ENCODE measurements at regions not wholly inside any gene's neighbourhood (a gene's known extent, or its start where the extent isn't known, plus 50 kb on each side); places are given as distances from the start of the nearest gene placed in this dataset.
"Not testable (repeated sequence)": the region's sequence is repeated elsewhere in the genome, so short reads cannot be mapped to it uniquely, and the experiment has no call there.

DNA sequence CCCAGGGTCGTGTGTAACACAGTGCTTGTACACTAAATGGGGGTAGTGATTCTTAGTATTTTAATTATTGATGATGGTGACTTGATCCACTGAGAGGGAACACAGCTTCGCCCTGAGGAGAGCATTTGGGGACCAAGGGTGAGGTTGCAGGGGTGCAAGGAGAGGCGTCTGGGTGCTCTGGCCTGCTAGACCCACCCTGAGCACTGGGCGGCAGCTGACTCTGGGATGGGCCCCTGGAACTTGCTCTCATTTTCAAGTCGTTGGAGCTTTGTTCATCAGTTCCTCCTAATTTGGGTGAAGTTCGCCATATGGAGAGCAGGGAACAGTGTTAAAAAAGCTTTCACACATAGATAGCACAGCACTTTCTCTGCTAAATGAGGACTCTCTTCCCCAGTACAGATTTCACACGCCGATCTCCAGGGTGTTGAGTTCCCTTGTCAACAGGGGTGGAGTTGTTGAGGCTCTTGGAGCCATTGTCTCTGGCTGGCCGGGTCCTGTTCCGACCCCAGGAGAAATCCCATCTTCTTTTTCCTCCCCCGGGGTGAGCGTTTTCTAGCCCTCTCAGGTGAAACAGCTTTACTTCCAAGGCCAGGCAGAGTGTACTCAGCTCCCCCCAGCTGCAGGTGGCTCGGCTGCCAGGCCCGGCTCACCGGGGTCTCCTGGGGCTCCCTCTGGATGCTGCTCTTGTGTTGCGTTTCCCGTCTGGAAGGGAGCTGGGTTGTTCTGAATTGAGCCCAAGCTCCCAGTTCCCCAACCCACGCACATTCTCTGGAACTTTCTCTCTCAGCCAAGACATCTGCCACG lies 367.4 kb downstream of the RPS6KC1 start:
- no peak for DNase-seq

DNA sequence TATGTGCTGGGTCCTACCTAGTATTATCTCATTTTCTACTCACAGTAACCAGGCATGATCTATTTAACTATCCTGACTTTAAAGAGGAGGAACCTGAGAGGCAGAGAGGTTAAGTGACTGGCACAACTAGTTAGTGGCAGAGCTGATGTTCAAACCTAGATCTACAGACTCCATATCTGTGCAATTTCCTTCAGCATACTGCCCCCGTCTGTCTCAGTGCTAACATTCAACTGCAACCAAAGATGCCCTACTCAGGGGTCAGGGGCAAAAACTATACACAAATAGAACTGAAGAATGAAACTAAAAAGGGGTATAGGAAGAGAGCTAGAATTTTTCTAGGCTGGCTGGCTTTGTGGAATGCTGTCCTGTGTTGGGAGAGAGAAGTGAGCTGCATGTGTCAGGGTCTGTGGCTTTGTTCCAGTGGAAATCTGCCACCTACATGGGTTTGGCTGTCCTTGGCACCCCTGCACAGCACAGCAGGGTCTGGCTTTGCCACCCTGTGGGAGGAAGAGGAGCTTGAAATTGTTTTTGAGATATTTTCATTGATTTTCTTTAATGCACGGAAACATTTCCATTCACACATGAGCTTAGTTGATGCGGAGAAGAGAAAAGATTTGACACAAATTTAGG lies 368.5 kb downstream of the RPS6KC1 start:
- no peak for DNase-seq

DNA sequence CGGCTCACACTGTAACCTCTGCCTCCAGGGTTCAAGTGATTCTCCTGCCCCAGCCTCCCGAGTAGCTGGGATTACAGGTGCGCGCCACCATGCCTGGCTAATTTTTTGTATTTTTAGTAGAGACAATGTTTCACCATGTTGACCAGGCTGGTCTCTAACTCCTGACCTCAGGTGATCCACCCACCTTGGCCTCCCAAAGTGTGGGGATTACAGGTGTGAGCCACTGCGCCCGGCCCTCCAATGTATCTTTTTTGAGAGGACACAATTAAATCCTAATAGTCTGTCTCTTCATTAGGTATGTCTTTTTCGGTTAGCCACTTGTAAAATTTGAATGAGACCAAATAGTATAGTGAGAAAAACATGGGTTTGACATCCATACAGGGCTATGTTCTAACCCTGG lies 370.1 kb downstream of the RPS6KC1 start:
- DNase-seq = not testable (repeated sequence)

DNA sequence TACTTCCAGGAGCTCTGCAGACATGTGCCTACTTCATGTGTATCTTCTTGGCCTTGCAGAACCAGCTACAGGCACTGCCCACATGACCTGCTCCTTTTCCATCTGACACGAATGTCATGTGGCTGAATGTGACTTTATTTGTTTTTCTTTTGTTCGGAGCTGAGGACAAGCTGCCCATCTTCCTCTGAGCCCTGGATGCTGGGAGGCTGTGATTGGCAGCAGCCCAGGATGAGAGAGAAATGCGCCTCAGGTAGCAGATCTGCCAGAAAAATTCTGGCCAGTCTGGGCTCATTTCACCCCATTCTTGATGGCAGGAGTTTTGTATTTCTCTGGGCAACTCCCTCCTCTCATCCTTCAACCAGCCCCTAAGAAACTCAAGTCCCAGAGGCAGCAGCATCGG lies 372.0 kb downstream of the RPS6KC1 start:
- DNase-seq = no peak

DNA sequence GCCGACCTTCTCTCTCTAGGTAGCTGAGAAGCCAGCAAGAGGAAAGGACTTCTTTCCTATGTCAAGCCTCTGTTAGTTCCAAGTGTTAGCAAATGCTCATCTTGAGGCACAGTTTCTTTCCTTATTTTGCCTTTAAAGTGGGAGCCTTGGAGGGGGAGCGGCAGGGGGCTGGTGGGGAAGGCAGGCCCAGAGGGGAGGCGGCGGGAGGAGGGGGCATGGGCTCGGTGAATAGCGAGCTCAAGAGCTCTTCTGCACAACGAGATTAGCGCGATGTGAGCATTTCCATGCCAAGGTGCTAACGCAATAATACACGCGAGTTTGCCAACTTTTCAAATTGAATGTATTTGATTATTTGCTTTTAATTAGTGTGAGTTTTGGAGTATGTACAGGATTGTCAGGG lies 372.6 kb downstream of the RPS6KC1 start:
- DNase-seq = no peak

DNA sequence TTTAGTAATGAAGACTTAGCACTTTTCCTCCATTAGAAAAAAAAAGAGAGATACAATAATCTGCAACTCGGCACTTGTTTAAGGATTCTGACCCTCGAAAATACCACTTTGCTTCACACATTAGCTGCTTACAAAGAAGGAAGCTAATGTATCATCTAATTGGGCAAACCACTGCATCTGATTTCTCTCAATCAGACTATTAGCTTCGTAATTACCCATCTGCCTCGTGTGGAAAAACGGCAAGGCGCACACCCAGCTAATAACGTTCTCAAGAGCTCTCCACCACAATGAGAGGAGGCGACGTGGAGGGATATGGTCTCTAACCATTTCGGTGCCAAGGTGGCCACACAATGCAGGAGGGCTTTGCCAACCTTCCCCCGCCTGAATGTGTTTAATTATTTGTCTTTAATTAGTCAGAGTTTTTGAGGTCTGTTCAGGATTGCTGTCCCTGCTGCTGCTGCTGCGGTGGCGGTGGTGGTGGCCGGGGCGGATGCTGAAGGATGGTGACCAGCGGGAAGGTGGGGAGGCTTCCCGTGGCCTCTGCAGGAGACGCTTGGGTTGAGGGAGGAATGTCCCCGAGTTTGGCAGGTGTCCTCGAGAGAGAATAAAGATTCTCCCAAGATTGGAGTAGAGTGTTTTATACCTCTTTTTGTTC lies 374.5 kb downstream of the RPS6KC1 start:
- DNase-seq = no peak

DNA sequence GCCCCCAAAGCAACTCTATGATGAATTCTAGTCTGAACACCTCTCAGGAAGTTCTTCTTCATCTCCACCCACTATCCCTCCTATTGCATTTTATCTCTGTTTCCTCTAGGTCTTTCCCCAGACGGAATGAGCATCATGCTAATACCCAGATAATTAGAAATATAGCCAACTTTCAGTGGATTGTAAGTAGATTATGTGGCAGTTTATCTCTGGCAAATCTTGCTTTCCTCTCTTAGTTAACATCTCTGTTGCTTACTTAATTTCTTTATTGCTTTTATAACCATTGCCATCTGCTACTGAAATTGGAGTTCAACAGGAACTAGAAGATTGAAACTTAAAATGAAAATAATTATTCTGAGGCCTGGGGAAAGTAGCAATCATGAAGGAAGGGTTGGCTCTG lies 378.6 kb downstream of the RPS6KC1 start:
- no peak for DNase-seq

DNA sequence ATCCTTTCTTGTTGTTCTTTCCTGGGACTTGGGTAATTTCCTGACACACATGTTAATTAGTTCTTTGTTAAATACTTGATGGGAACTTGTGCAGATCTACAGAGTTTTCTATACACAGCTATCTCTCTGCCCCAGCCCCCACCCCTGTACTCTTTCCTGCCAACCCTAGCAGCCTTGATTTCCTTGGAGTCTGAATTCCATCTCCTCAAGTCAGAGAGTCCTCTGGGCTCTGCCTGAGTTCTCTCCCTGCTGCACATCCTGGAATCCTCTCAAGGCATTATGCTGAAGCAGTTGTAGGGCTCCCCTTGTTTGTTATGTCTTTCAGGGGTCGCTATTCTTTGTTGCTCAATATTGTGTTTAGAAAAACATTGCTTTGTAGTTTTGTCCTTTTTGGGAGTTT lies 384.7 kb downstream of the RPS6KC1 start:
- DNase-seq = no peak

DNA sequence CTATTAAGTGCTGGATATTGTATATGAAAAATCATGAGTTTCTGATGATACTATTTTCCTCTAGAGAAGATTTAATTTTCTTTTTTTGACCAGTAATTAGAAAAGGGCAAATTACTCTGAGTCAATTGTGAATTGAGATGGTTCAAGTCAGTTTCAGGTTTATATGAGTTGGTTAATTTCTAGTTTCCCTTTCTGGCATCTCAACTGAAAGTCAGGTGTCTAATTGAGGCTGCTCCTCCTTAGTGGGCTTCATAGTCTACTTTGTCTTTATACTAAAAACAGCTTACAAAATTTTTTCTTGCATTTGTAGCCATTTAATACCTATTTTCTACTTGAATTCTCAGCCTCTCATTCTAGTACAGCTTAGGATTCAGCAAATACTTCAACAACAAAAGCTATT lies 387.3 kb downstream of the RPS6KC1 start:
- no peak for DNase-seq

DNA sequence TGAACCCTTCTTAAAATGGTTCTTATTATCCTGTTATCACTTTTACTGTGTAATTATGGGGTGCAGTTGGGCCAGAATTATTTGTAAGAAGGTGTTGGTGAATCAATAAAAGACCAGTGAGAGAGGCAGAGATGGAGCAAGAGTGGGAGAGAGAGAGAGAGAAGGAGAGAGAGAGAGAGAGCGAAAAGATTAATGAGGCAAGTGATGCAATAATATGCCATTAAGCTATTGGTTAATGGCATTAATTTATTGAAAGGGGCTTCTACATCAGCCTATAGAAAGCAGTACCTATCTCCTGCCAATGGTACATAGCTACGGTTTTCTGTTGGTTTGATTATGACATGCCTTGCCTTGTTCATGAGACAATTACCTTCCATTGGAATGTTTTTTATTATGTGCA lies 388.7 kb downstream of the RPS6KC1 start:
- no peak for DNase-seq

DNA sequence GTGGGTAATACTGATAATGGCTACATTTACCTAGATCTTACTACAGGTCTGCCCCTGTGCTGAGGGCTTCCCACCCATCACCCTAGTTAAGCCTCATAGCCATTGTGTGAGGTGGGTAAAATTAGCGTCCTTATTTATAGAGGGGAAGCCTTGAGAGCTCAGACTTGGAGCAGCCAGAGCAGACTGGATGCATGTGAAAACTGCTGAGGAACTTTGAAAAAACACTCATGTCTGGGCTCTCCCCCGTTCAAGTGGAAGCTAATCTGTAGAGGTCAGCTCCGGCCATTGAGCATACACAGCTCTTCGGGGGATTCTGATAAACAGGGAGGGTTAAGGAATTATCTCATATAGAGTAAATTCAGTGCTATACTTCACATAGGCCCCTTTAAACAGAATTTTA lies 389.7 kb downstream of the RPS6KC1 start:
- DNase-seq = no peak

DNA sequence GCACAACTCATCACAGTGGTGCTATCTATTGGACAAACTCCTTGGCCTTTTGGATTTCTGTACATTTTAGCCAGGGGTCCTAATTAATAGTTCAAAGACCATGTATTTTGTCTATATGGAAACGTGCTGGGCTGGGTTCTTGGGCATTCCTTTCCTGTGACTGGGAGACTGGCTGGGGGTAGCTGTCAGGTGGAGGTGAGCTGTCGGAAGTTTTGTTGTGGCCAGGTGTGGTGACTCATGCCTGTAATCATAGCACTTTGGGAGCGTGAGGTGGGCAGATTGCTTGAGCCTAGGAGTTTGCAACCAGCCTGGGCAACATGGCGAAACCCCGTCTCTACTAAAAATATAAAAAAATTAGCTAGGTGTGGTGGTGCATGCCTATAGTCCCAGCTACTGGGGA lies 392.4 kb downstream of the RPS6KC1 start:
- no peak for DNase-seq

DNA sequence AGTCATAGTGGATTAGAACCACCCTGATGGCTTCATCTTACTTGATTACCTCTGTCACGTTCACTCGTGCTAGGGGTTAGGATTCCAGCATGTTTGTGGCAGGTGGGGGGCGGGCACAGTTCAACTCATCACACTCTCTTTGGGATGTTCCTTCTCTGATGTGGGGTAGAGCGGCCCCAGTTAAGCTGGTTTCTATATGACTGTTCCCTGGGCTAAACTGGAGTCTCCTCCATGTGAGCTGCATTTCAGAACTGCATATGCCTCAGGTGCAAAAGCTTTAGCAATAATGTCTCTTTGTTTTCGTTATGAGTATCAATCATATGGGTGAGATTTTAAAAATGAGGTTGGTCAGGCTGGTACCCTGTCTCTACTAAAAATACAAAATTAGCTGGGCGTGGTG lies 393.2 kb downstream of the RPS6KC1 start:
- no peak for DNase-seq

DNA sequence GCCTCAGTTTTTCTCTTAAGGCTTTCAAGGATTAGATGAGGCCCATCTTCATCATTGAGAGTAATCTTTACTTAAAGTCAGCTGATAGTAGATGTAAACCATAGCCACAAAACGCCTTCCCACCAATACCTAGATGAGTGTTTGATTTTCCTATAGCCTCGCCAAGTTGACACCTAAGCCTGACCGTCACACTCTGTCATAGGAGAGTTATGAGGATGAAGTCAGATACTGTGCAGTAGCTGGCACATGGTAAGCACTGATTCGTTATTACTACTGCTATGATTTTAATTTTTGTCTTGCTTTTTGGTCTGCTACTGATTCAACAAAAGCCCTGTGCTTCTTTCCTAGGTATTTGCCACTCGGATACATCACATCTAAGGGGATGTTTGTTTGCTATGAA lies 395.5 kb downstream of the RPS6KC1 start:
- DNase-seq = no peak

DNA sequence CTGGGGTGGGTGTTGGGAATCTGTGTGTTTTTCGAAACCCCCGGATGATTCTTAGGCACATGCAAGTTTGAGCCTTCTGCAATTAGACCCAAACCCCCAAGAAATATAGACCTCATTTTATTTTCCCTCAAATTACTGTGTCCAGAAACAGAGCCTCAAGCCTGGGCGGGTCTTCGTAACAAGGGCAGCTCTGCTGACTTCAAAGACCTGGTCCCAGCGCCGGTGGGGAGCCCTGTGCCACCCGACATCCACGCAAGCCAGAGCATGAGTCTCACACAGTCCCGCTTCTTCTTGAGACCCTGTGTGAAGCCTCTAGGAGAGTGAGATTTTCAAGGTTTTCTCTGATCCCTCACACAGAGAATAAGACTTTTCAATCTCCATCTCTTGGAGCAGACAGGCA lies 397.3 kb downstream of the RPS6KC1 start:
- DNase-seq = no peak

DNA sequence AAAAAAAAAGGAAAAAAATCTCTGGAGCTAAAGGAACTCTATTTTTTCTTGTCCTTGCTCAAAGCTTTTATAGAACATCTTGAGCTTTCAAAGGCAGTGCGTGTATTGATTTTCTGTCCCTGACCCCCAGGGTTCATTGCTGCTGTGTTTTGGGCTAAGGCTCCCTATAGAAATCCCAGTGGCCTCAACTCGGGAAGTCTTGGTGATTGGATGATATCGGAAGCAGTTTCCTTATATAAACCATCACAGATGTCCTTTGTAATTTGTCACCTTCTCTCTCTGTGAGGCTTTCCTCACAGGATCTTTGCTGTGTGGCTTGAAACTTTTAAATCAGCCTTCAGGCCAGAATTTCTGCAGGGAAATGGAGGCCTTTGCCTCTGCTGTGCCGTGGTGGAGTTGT lies 397.7 kb downstream of the RPS6KC1 start:
- no peak for DNase-seq

DNA sequence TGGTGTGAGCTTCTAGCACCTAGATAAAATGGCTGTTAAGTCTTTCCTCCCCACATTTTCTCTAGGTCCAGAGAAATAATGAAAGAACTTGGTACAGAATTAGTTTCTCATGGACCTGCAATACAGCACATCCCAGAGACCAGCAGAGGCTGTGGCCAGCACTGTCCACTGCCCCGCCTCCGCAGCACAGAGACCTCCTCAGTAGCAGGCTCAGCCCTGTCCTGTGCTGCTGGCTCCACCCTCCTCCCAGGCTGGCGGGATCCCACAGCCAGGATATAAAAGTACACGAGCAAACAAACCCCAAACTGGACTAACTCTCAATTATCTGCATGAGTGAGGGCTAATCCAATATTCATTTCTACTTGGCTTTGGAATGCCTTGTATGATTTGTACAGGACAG lies 401.5 kb downstream of the RPS6KC1 start:
- DNase-seq = no peak

DNA sequence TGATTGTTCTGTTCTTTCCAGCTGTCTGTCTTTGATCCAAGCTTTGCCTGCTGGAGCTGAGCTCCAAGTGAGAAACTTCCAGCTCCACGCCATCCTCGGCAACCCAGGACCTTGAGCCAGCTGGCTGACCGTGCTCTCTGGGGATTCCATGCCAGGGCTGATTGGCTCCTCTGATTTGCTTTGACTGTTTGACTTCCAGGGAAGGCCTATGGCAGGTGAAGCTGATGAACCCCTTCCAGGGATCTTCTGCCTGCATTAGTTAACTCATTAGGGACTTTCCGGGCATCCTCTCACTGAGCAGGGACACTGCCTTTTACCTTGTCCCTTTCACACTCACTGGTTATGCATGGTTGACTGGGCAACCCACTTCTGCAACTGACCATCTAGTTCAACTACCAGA lies 406.1 kb downstream of the RPS6KC1 start:
- no peak for DNase-seq

DNA sequence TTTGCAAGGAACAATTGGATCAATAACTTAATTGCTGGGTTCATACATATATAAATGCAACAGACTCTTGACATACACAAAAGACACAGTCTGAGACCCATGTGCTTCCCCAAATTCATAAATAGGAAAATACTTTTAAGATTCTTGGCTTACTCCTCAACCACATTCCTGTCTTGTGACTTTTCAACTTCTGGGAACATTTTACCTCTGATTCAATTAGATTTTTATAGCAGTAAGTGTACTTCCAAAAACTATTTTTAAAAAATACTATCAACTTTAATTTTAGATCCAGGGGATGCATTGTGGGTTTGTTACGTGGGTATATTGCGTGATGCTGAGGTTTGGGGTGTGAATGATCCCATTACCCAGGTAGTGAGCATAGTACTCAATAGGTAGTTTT lies 406.7 kb downstream of the RPS6KC1 start:
- DNase-seq = no peak

DNA sequence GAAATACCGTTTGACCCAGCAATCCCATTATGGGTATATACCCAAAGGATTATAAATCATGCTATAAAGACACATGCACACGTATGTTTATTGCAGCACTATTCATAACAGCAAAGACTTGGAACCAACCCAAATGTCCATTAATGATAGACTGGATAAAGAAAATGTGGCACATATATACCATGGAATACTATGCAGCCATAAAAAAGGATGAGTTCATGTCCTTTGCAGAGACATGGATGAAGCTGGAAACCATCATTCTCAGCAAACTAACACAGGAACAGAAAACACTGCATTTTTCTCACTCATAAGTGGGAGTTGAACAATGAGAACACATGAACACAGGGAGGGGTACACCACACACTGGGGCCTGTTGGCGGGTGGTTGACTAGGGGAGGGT lies 411.3 kb downstream of the RPS6KC1 start:
- DNase-seq = not testable (repeated sequence)

DNA sequence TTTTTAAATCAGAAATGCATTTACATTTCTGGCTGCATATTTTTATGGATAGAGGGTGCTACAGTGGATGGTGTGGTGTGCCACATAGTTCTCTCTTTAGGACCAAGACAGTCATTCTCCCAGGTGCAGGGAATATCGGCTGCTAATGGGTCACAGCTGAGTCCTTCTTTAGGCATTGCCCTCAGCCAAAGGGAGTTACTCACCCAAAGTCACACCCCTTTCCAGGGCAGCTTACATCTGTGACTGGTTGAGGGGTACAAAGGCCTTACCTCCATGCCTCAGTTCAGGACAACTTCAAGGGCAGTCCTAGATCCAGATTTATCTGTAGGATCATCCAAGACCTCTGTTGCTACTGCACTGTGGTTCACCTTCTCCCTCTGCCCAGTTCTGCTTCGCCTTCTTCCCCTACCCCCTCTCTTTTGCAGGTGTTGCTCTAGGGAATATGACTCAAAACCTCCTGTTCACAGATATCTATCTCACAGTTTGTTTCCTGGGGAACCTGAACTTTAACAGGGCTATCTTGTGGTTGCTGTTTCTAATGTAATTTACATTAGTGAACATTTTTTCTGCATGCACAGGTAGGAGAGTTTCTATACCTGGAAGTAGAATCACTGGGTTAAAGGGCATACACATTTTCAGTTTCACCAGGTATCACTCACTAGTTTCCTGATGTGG lies 413.9 kb downstream of the RPS6KC1 start:
- no peak for DNase-seq

DNA sequence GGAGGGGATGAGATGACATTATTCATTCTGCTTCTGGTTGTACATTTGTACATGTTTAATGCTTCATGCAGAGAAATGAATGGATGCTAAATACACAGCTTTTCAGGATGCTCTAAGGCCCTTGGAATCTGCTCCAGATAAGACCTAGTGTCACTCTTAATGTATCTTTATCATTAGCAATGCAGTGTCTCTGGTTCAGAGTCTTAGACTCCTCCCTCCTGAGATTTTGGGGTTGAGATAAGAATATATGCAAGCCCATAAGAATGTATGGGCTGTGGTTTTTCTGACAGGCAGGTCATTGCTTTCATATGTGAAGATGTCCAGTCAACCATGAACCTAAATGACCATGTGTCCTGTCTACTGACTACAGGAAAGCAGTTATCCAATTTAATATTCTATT lies 415.5 kb downstream of the RPS6KC1 start:
- DNase-seq = no peak

DNA sequence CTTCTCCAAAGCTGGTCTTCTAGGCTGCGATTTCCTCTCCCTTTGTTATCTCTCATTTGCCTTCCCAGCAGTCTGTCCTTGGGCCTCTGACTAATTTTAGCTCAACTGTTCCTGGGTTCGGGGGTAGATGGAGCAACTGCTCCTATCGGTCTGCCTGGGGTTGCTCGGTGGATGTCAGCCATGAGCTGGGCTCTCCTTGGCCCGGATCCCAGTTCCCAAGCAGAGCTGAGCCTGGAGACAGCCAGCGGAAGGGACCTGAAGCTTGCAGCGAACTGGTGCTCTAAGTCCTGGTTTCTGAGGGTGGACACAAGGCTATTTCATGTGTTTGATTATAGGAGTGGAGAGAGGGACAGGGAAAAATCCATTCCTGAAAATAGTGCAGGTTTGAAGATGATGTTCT lies 423.0 kb downstream of the RPS6KC1 start:
- no peak for DNase-seq

DNA sequence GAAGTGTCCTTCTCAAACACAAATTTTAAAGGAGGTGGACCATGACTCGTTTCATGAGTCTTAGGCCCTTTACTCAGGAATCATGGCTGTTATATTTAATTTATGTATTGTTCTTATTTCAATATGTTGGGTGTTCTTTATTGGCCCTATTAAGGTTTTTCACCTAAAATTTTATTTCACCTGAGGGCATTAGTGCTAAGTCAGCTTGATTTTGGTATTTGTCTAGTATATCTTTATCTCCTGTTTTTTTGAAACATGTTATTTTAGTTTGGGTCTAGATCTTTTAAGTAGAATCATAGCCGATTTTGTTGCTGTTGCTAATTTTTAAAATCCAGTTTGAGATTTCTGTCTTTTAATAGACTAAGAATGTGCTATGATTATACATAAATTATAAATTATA lies 430.4 kb downstream of the RPS6KC1 start:
- DNase-seq = no peak
